Right lobe of liver (tissue), 6 donors: ENCODE measurements at regions not wholly inside any gene's neighbourhood (a gene's known extent, or its start where the extent isn't known, plus 50 kb on each side); places are given as distances from the start of the nearest gene placed in this dataset.

Experiments used
- ATAC-seq, 4 donors: fragments of 200-7000 bp; cut with Tn5 transposase; one replicate each; pipeline ENCODE4 v1.9.1; 2020; ENCODE audit warnings: mild to moderate bottlenecking in 4 of 4, moderate library complexity in 4 of 4
- DNase-seq, 3 donors: peaks; one replicate each; pipeline ENCODE4 v3.0.0-alpha.2; 2020
- H3K27ac ChIP-seq, 3 donors: fragments of 200-600 bp; one replicate each; pipeline ENCODE4 v1.8.0; 2022
- H3K27me3 ChIP-seq, 2 donors: fragments of 200-600 bp; one replicate each; pipeline ENCODE4 v1.8.0; 2022
- H3K36me3 ChIP-seq, 4 donors: fragments of 200-600 bp; sonication (generic) in 1 of 4; one replicate each; pipeline versions ENCODE4 v1.5.1 to v1.8.0; 2017 to 2022; ENCODE audit warnings: control low read depth in 1 of 4
- H3K4me1 ChIP-seq, 4 donors: fragments of 200-600 bp; sonication (generic) in 1 of 4; one replicate each; pipeline versions ENCODE4 v1.5.1 to v1.8.0; 2017 to 2022; ENCODE audit warnings: control low read depth in 1 of 4
- H3K4me3 ChIP-seq, 3 donors: fragments of 200-600 bp; one replicate each; pipeline ENCODE4 v1.8.0; 2022
- H3K9me3 ChIP-seq, 4 donors: fragments of 200-600 bp; sonication (generic) in 1 of 4; one replicate each; pipeline versions ENCODE4 v1.5.1 to v1.8.0; 2017 to 2022; ENCODE audit warnings: control low read depth in 1 of 4
- CTCF ChIP-seq, 4 donors: fragments of 200-600 bp in 3 of 4; fragments of 450-650 bp in 1 of 4; IDR thresholded peaks; one replicate each; pipeline versions ENCODE4 v1.5.1 to v1.8.0; 2016 to 2022; ENCODE audit warnings: antibody characterized with exemption in 4 of 4, mild to moderate bottlenecking in 2 of 4
- POLR2A ChIP-seq: fragments of 450-650 bp; IDR thresholded peaks from one replicate; pipeline ENCODE4 v1.6.1; 2017; ENCODE audit warnings: antibody characterized with exemption, mild to moderate bottlenecking
- WGBS: methylation state at CpG from one replicate; pipeline ENCODE4 v1.1.6; 2018; ENCODE audit warnings: low coverage, low lambda C conversion rate; ENCODE audit not compliant: insufficient coverage; ENCODE audit errors: missing lambda C conversion rate; 5-methylcytosine and 5-hydroxymethylcytosine counted together
- intact Hi-C, 2 donors: fragments of 100-400 bp; cut with DNase I; formaldehyde crosslinking; loops; one replicate each; pipeline versions ENCODE4 v1.11.2 to v1.14.1; 2022
- donor health status: DM: no; HTN: yes; CAD: no.
- donor health status: DM: no; HTN: no; CAD: no.
- donor health status: DM: no; HTN: no; CAD: no.
- donor health status: DM: no; HTN: yes; CAD: no.
- donor health status: DM: no; HTN: yes; CAD: no.

GRCh38 chr18:78620326-78620725 lies 359.3 kb upstream of the SALL3 start:
- ATAC-seq: no peak
- 60% methylated on average over 1 of the region's 6 CpGs for WGBS
- H3K4me3 ChIP-seq: no peak overlapping the region
- DNase-seq: no peak
- H3K27ac ChIP-seq: no peak overlapping the region
- TF ChIP-seq CTCF (IDR thresholded peaks at IDR 0.05) (no peak), POLR2A (no peak)
- intact Hi-C loops: no loop called here
- no peaks in the 10 kb centered on the region for H3K27me3 ChIP-seq
- H3K36me3 ChIP-seq: no peaks in the 10 kb centered on the region
- no peaks in the 10 kb centered on the region for H3K9me3 ChIP-seq
- no peaks in the 10 kb centered on the region for H3K4me1 ChIP-seq

- Histone ChIP-seq H3K4me1 (no peaks in the 10 kb centered on the region), H3K36me3 (no peaks in the 10 kb centered on the region), H3K9me3 (no peaks in the 10 kb centered on the region), H3K4me3 (no peak overlapping the region), H3K27ac (no peak overlapping the region), H3K27me3 (no peaks in the 10 kb centered on the region)
- DNase-seq (peak in 1 of 3 donors; percentile 38), ATAC-seq (no peak)
- 82% methylated on average over 6 of the region's 9 CpGs for WGBS
- TF ChIP-seq POLR2A (no peak), CTCF (IDR thresholded peaks at IDR 0.05) (no peak)
- intact Hi-C loops: no loop called here
Observed at GRCh38 chr18:78621141-78621755, 358.4 kb upstream of the SALL3 start.

- intact Hi-C loops: no loop called here
- H3K4me3 ChIP-seq: no peak overlapping the region
- H3K4me1 ChIP-seq: no peaks in the 10 kb centered on the region
- 64% methylated on average over 2 of the region's 11 CpGs for WGBS
- ATAC-seq (no peak), DNase-seq (no peak)
- H3K27ac ChIP-seq: no peak overlapping the region
- no peaks in the 10 kb centered on the region for H3K27me3 ChIP-seq
- H3K36me3 ChIP-seq: no peaks in the 10 kb centered on the region
- no peaks in the 10 kb centered on the region for H3K9me3 ChIP-seq
- no peak for TF ChIP-seq CTCF (IDR thresholded peaks at IDR 0.05)
- no peak for TF ChIP-seq POLR2A
Observed at GRCh38 chr18:78622251-78622906, 357.2 kb upstream of the SALL3 start.

GRCh38 chr18:78622907-78623541 lies 356.6 kb upstream of the SALL3 start:
- H3K27me3 ChIP-seq: no peaks in the 10 kb centered on the region
- H3K27ac ChIP-seq: no peak overlapping the region
- H3K9me3 ChIP-seq: no peaks in the 10 kb centered on the region
- TF ChIP-seq POLR2A: no peak
- TF ChIP-seq CTCF (IDR thresholded peaks at IDR 0.05): no peak
- 61% methylated on average over 16 of the region's 16 CpGs for WGBS
- no peak for DNase-seq
- ATAC-seq: no peak
- intact Hi-C loops: no loop called here
- no peaks in the 10 kb centered on the region for H3K4me1 ChIP-seq
- H3K4me3 ChIP-seq: no peak overlapping the region
- H3K36me3 ChIP-seq: no peaks in the 10 kb centered on the region
